ENCODE measurements at regions not wholly inside any gene's neighbourhood (a gene's known extent, or its start where the extent isn't known, plus 50 kb on each side); places are given as distances from the start of the nearest gene placed in this dataset.

GRCh38 chr7:130940326-130940725, 206.3 kb upstream of the KLF14 start:
- Histone ChIP-seq H3K36me3 (ENCODE audit: control insufficient read depth, insufficient read depth, low read length) (peaks cover under 1% of the 10 kb centered on the region), H3K27me3 (ENCODE audit: control insufficient read depth, insufficient read depth, low read length) (no peaks in the 10 kb centered on the region), H3K4me3 (ENCODE audit: low read depth, low read length) (peak overlapping the region; percentile 51)
- DNase-seq (ENCODE audit: low read depth) (no peak), FAIRE-seq (no peak)
- no peak for TF ChIP-seq CTCF (IDR thresholded peaks at IDR 0.05; ENCODE audit: insufficient read depth, low read length, severe bottlenecking)

DNA sequence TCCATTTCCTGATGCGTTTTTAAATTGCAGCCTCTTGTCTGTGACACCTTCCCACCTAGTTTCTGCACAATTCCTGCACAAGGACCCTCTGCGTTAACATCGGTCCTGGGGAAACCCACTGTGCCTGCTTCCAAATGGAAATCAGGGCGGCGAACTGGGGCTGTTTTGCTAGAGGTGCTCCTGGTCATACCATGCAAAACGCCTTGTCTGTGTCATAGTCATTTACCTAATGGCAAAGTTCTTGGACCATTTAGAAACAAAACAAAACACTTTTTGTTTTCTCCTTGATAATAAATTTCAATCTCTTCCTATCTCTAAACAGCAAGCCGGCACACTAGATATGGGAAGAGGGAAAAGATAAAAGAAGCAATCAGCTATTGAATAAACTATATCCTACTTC, 206.9 kb upstream of the KLF14 start:
- Histone ChIP-seq H3K27me3 (ENCODE audit: control insufficient read depth, insufficient read depth, low read length) (no peaks in the 10 kb centered on the region), H3K36me3 (ENCODE audit: control insufficient read depth, insufficient read depth, low read length) (no peaks in the 10 kb centered on the region), H3K4me3 (ENCODE audit: low read depth, low read length) (peak overlapping the region; percentile 51)
- DNase-seq (ENCODE audit: low read depth) (no peak), FAIRE-seq (no peak)
- TF ChIP-seq CTCF (IDR thresholded peaks at IDR 0.05; ENCODE audit: insufficient read depth, low read length, severe bottlenecking) = no peak

DNA sequence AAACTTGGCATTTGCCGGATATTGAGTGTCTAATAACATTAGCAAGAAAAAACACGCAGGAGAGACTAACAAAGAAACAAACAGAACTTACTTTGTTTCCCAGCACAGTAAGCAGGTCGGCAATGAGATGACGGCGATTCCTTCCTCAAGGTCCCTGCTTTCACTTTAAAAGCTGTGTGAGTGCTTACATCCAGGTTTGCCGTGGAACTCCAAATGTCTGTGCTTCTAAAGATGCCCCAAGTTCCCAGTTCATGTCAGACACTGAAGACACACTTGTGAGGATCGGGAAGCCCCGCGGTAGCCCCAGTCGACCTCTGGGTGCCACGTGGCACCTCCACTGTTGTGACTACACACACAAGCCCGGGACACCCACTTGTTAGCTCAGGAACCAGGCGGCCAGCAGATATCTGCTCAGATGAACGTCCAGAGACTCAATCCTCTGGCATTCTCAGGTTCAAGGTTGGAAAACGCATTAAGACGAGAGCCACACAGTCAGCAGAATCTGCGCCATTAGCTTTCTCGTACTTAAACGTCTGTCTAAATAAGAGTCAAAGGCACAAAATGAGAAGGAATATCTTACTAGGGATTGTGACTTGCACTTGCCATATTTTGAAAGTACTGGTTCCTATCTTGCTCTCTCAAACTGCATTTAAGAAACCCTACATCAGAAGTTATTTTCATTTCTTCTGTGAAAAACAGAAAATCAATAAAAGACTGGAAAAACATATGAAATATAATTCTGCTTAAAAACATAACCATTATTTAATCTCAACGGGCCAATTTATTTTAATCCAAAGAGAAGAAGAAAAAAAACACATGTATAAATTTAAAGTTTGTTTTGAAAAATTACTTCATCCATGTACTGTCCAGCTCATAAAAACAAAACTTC, 207.6 kb upstream of the KLF14 start:
- Histone ChIP-seq H3K4me3 (ENCODE audit: low read depth, low read length) (peak overlapping the region; percentile 51), H3K27me3 (ENCODE audit: control insufficient read depth, insufficient read depth, low read length) (no peaks in the 10 kb centered on the region), H3K36me3 (ENCODE audit: control insufficient read depth, insufficient read depth, low read length) (no peaks in the 10 kb centered on the region)
- no peak for TF ChIP-seq CTCF (IDR thresholded peaks at IDR 0.05; ENCODE audit: insufficient read depth, low read length, severe bottlenecking)
- FAIRE-seq (no peak), DNase-seq (ENCODE audit: low read depth) (peak; percentile 72)

- Histone ChIP-seq H3K27me3 (ENCODE audit: control insufficient read depth, insufficient read depth, low read length) (no peaks in the 10 kb centered on the region), H3K36me3 (ENCODE audit: control insufficient read depth, insufficient read depth, low read length) (no peaks in the 10 kb centered on the region), H3K4me3 (ENCODE audit: low read depth, low read length) (peak overlapping the region; percentile 51)
- FAIRE-seq = no peak
- TF ChIP-seq CTCF (IDR thresholded peaks at IDR 0.05; ENCODE audit: insufficient read depth, low read length, severe bottlenecking) = no peak
- peak; percentile 88 for DNase-seq (ENCODE audit: low read depth)
These were observed 208.4 kb upstream of the KLF14 start for GRCh38 chr7:130942211-130942964.

GRCh38 chr7:130943336-130943901, 209.4 kb upstream of the KLF14 start:
- no peak for FAIRE-seq
- DNase-seq (ENCODE audit: low read depth) = peak; percentile 86
- no peaks in the 10 kb centered on the region for H3K36me3 ChIP-seq (ENCODE audit: control insufficient read depth, insufficient read depth, low read length)

More at GRCh38 chr7:130943336-130943901, 209.4 kb upstream of the KLF14 start:
- no peak for TF ChIP-seq CTCF (IDR thresholded peaks at IDR 0.05; ENCODE audit: insufficient read depth, low read length, severe bottlenecking)
- no peaks in the 10 kb centered on the region for H3K27me3 ChIP-seq (ENCODE audit: control insufficient read depth, insufficient read depth, low read length)
- peak overlapping the region; percentile 37 for H3K4me3 ChIP-seq (ENCODE audit: low read depth, low read length)

Measured in bronchial epithelial cell (primary cell).